Esophagus squamous epithelium (tissue), 5 donors: ENCODE measurements at regions not wholly inside any gene's neighbourhood (a gene's known extent, or its start where the extent isn't known, plus 50 kb on each side); places are given as distances from the start of the nearest gene placed in this dataset.

ENCODE experiments used
- DNase-seq: peaks from one replicate; lab custom pipeline; 2025; lab: John Stamatoyannopoulos, UW
- H3K27ac ChIP-seq, 4 donors: fragments of 200-600 bp; sonication (generic); one replicate each; pipeline ENCODE4 v1.5.1; 2016 to 2019; ENCODE audit warnings: mild to moderate bottlenecking in 1 of 4
- H3K27me3 ChIP-seq, 4 donors: fragments of 200-600 bp; sonication (generic); 1 replicate in 3 of 4; 2 replicates in 1 of 4; pipeline versions ENCODE4 v1.5.1 to v1.6.0; 2017 to 2021; ENCODE audit warnings: antibody characterized with exemption in 1 of 4
- H3K36me3 ChIP-seq, 3 donors: fragments of 200-600 bp; sonication (generic); one replicate each; pipeline ENCODE4 v1.5.1; 2016 to 2019
- H3K4me1 ChIP-seq, 3 donors: fragments of 200-600 bp; sonication (generic); one replicate each; pipeline ENCODE4 v1.5.1; 2017 to 2019
- H3K4me3 ChIP-seq, 4 donors: fragments of 200-600 bp; sonication (generic); 1 replicate in 3 of 4; 2 replicates in 1 of 4; pipeline ENCODE4 v1.5.1; 2016 to 2019; ENCODE audit warnings: mild to moderate bottlenecking in 2 of 4, moderate library complexity in 1 of 4
- H3K9me3 ChIP-seq, 3 donors: fragments of 200-600 bp; sonication (generic); one replicate each; pipeline ENCODE4 v1.5.1; 2016 to 2019
- POLR2A ChIP-seq, 4 donors: fragments of 450-650 bp; IDR thresholded peaks; one replicate each; pipeline ENCODE4 v1.6.1; 2017; ENCODE audit warnings: antibody characterized with exemption in 4 of 4, mild to moderate bottlenecking in 4 of 4, moderate library complexity in 3 of 4
- WGBS, 2 donors: methylation state at CpG; one replicate each; pipeline ENCODE4 v1.1.5; 2018; 5-methylcytosine and 5-hydroxymethylcytosine counted together
- intact Hi-C: fragments of 100-400 bp; cut with DNase I; formaldehyde crosslinking; loops from one replicate; pipeline ENCODE4 v1.15.0; 2022
- TF ChIP-seq, protein P1 (sequence below), 6 experiments: fragments of 450-650 bp in 4 of 6; fragments of 200-600 bp in 2 of 6; sonication (generic) in 2 of 6; IDR thresholded peaks; one replicate each; pipeline ENCODE4 v1.5.1; 2016 to 2019; ENCODE audit warnings: antibody characterized with exemption in 6 of 6, mild to moderate bottlenecking in 4 of 6, moderate library complexity in 4 of 6
- donor health status: DM: yes; HTN: yes; CAD: no.

- no peak for DNase-seq
- no peaks in the 10 kb centered on the region for H3K36me3 ChIP-seq
- no peak for TF ChIP-seq POLR2A (IDR thresholded peaks at IDR 0.05)
- TF ChIP-seq, protein P1, sequence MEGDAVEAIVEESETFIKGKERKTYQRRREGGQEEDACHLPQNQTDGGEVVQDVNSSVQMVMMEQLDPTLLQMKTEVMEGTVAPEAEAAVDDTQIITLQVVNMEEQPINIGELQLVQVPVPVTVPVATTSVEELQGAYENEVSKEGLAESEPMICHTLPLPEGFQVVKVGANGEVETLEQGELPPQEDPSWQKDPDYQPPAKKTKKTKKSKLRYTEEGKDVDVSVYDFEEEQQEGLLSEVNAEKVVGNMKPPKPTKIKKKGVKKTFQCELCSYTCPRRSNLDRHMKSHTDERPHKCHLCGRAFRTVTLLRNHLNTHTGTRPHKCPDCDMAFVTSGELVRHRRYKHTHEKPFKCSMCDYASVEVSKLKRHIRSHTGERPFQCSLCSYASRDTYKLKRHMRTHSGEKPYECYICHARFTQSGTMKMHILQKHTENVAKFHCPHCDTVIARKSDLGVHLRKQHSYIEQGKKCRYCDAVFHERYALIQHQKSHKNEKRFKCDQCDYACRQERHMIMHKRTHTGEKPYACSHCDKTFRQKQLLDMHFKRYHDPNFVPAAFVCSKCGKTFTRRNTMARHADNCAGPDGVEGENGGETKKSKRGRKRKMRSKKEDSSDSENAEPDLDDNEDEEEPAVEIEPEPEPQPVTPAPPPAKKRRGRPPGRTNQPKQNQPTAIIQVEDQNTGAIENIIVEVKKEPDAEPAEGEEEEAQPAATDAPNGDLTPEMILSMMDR (IDR thresholded peaks at IDR 0.05) = no peak
- intact Hi-C loops = no loop called here
- no peak overlapping the region for H3K4me3 ChIP-seq
- H3K9me3 ChIP-seq = no peaks in the 10 kb centered on the region
- no peaks in the 10 kb centered on the region for H3K27me3 ChIP-seq
- WGBS, 2 donors = 17 to 27% methylated on average over 1 of the region's 1 CpG
- no peaks in the 10 kb centered on the region for H3K4me1 ChIP-seq
- no peak overlapping the region for H3K27ac ChIP-seq
Measured at GRCh38 chr2:194223218-194223617, 1433.8 kb upstream of the SLC39A10 start.

DNA sequence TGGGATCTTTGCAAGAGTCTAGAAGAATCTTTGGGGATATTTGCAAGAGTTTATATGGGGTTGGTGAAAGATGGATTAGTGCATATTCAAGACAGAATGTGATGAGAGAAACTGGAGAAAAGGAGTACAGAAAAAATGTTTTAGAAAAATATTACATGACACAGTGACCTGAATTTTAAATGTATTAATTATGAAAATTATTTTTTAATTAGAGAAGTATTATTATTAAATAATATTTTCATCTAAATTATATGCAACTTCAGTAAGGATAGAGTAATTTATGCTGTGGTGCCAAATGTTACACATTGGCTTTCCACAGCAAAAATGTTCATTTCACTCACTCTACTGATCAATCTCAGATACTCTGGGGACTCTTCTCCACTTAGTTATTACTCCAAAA lies 1442.8 kb upstream of the SLC39A10 start:
- H3K9me3 ChIP-seq = no peaks in the 10 kb centered on the region
- no peaks in the 10 kb centered on the region for H3K4me1 ChIP-seq
- H3K27me3 ChIP-seq = no peaks in the 10 kb centered on the region
- no peak for DNase-seq
- H3K36me3 ChIP-seq = no peaks in the 10 kb centered on the region
- no peak overlapping the region for H3K4me3 ChIP-seq
- no peak overlapping the region for H3K27ac ChIP-seq
- TF ChIP-seq, protein P1 (IDR thresholded peaks at IDR 0.05) = no peak
- no peak for TF ChIP-seq POLR2A (IDR thresholded peaks at IDR 0.05)
- intact Hi-C loops = no loop called here

GRCh38 chr2:194205568-194206227 lies 1451.3 kb upstream of the SLC39A10 start:
- no peak for DNase-seq
- WGBS, 2 donors = 64 to 72% methylated on average over 5 of the region's 5 CpGs
- no peaks in the 10 kb centered on the region for H3K9me3 ChIP-seq
- no peaks in the 10 kb centered on the region for H3K36me3 ChIP-seq
- TF ChIP-seq, protein P1 (IDR thresholded peaks at IDR 0.05) = no peak
- TF ChIP-seq POLR2A (IDR thresholded peaks at IDR 0.05) = no peak
- H3K27me3 ChIP-seq = no peaks in the 10 kb centered on the region
- H3K27ac ChIP-seq = no peak overlapping the region
- no peaks in the 10 kb centered on the region for H3K4me1 ChIP-seq
- no peak overlapping the region for H3K4me3 ChIP-seq
- intact Hi-C loops = no loop called here

GRCh38 chr2:194203898-194204297 lies 1453.1 kb upstream of the SLC39A10 start:
- no peak for DNase-seq
- no peak overlapping the region for H3K27ac ChIP-seq
- intact Hi-C loops = no loop called here
- no peaks in the 10 kb centered on the region for H3K27me3 ChIP-seq
- WGBS, 2 donors = 35 to 63% methylated on average over 1 of the region's 1 CpG
- H3K9me3 ChIP-seq = no peaks in the 10 kb centered on the region
- H3K4me3 ChIP-seq = no peak overlapping the region
- H3K36me3 ChIP-seq = no peaks in the 10 kb centered on the region
- TF ChIP-seq, protein P1 (IDR thresholded peaks at IDR 0.05) = no peak
- TF ChIP-seq POLR2A (IDR thresholded peaks at IDR 0.05) = no peak
- H3K4me1 ChIP-seq = no peaks in the 10 kb centered on the region

DNA sequence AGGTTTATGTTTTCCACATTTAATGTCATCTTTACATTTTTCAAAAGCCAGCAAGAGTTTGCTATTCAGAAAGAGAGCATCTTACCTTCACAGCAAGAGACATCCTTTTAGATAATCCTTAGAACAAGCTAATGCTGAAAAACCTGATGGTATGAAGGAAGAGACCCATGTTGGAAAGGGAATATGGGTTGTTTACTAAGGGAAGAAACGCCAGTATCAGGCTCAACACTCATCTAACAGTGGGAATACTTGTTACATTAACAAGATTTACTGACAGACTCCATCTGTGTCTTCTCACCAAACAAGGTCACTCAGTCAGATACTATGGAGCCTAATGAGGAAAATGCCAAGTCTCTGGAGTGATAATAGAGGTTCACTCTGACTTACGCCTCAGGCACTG lies 1474.1 kb upstream of the SLC39A10 start:
- Histone ChIP-seq H3K36me3 (no peaks in the 10 kb centered on the region), H3K9me3 (peaks cover 0 to 2% (median 0%) of the 10 kb centered on the region in 3 donors), H3K27me3 (no peaks in the 10 kb centered on the region), H3K4me3 (no peak overlapping the region), H3K4me1 (no peaks in the 10 kb centered on the region), H3K27ac (no peak overlapping the region)
- DNase-seq = no peak
- TF ChIP-seq, protein P1 (IDR thresholded peaks at IDR 0.05) = no peak
- TF ChIP-seq POLR2A (IDR thresholded peaks at IDR 0.05) = no peak
- WGBS, 2 donors = 37 to 38% methylated on average over 2 of the region's 2 CpGs
- intact Hi-C loops = no loop called here
